ENCODE measurements at regions not wholly inside any gene's neighbourhood (a gene's known extent, or its start where the extent isn't known, plus 50 kb on each side); places are given as distances from the start of the nearest gene placed in this dataset.

- no peak overlapping the region for H3K4me3 ChIP-seq (ENCODE audit: low read depth, low read length)
- TF ChIP-seq CTCF (IDR thresholded peaks at IDR 0.05; ENCODE audit: low read depth, low read length, missing control alignments): no peak
- no peak for DNase-seq (ENCODE audit: low read depth)
These were observed 254.1 kb downstream of the SUCLG1 start for GRCh38 chr2:84204995-84205394.

GRCh38 chr2:84202166-84202565, 256.9 kb downstream of the SUCLG1 start:
- H3K4me3 ChIP-seq (ENCODE audit: low read depth, low read length): no peak overlapping the region
- DNase-seq (ENCODE audit: low read depth): no peak
- TF ChIP-seq CTCF (IDR thresholded peaks at IDR 0.05; ENCODE audit: low read depth, low read length, missing control alignments): no peak

- H3K4me3 ChIP-seq (ENCODE audit: low read depth, low read length): no peak overlapping the region
- no peak for TF ChIP-seq CTCF (IDR thresholded peaks at IDR 0.05; ENCODE audit: low read depth, low read length, missing control alignments)
- DNase-seq (ENCODE audit: low read depth): no peak
These were observed 257.9 kb downstream of the SUCLG1 start for GRCh38 chr2:84201158-84201557.

- no peak for TF ChIP-seq CTCF (IDR thresholded peaks at IDR 0.05; ENCODE audit: low read depth, low read length, missing control alignments)
- H3K4me3 ChIP-seq (ENCODE audit: low read depth, low read length): no peak overlapping the region
- DNase-seq (ENCODE audit: low read depth): no peak
These were observed 261.2 kb downstream of the SUCLG1 start for GRCh38 chr2:84197901-84198300.

- no peak for DNase-seq (ENCODE audit: low read depth)
These were observed 264.0 kb downstream of the SUCLG1 start for GRCh38 chr2:84194949-84195644.

GRCh38 chr2:84194181-84194580, 264.9 kb downstream of the SUCLG1 start:
- no peak for TF ChIP-seq CTCF (IDR thresholded peaks at IDR 0.05; ENCODE audit: low read depth, low read length, missing control alignments)
- no peak for DNase-seq (ENCODE audit: low read depth)
- H3K4me3 ChIP-seq (ENCODE audit: low read depth, low read length): no peak overlapping the region

More at GRCh38 chr2:84194949-84195644, 264.0 kb downstream of the SUCLG1 start:
- TF ChIP-seq CTCF (IDR thresholded peaks at IDR 0.05; ENCODE audit: low read depth, low read length, missing control alignments): no peak
- H3K4me3 ChIP-seq (ENCODE audit: low read depth, low read length): no peak overlapping the region

- no peak for TF ChIP-seq CTCF (IDR thresholded peaks at IDR 0.05; ENCODE audit: low read depth, low read length, missing control alignments)
- DNase-seq (ENCODE audit: low read depth): no peak
- H3K4me3 ChIP-seq (ENCODE audit: low read depth, low read length): no peak overlapping the region
These were observed 271.8 kb downstream of the SUCLG1 start for GRCh38 chr2:84187258-84187657.
